ENCODE measurements at regions not wholly inside any gene's neighbourhood (a gene's known extent, or its start where the extent isn't known, plus 50 kb on each side); places are given as distances from the start of the nearest gene placed in this dataset.

GRCh38 chr7:53988376-53988775 lies 553.8 kb upstream of the VSTM2A start:
- DNase-seq = no peak

- DNase-seq = no peak
Observed at GRCh38 chr7:53993224-53993623, 549.0 kb upstream of the VSTM2A start.

- no peak for DNase-seq
Observed at GRCh38 chr7:53996876-53997275, 545.3 kb upstream of the VSTM2A start.

- no peak for DNase-seq
Observed at GRCh38 chr7:54014765-54015164, 527.4 kb upstream of the VSTM2A start.

- no peak for DNase-seq
Observed at GRCh38 chr7:54015251-54015650, 526.9 kb upstream of the VSTM2A start.

- no peak for DNase-seq
Observed at GRCh38 chr7:54037873-54038272, 504.3 kb upstream of the VSTM2A start.

- no peak for DNase-seq
Observed at GRCh38 chr7:54060643-54061042, 481.5 kb upstream of the VSTM2A start.

GRCh38 chr7:54066643-54067042 lies 475.5 kb upstream of the VSTM2A start:
- DNase-seq = no peak

GRCh38 chr7:54069843-54070242 lies 472.3 kb upstream of the VSTM2A start:
- DNase-seq = no peak

- no peak for DNase-seq
Observed at GRCh38 chr7:54072710-54073109, 469.5 kb upstream of the VSTM2A start.

- no peak for DNase-seq
Observed at GRCh38 chr7:54076616-54077015, 465.6 kb upstream of the VSTM2A start.

- DNase-seq = no peak
Observed at GRCh38 chr7:54080525-54080924, 461.6 kb upstream of the VSTM2A start.

- DNase-seq = no peak
Observed at GRCh38 chr7:54080971-54081370, 461.2 kb upstream of the VSTM2A start.

- no peak for DNase-seq
Observed at GRCh38 chr7:54084340-54084739, 457.8 kb upstream of the VSTM2A start.

GRCh38 chr7:54090652-54091213 lies 451.4 kb upstream of the VSTM2A start:
- no peak for DNase-seq

- no peak for DNase-seq
Observed at GRCh38 chr7:54091322-54091721, 450.9 kb upstream of the VSTM2A start.

GRCh38 chr7:54097886-54098285 lies 444.3 kb upstream of the VSTM2A start:
- DNase-seq = no peak

- no peak for DNase-seq
Observed at GRCh38 chr7:54109501-54109900, 432.7 kb upstream of the VSTM2A start.

GRCh38 chr7:54111814-54112511 lies 430.2 kb upstream of the VSTM2A start:
- no peak for DNase-seq

- DNase-seq = no peak
Observed at GRCh38 chr7:54112567-54112966, 429.6 kb upstream of the VSTM2A start.

- no peak for DNase-seq
Observed at GRCh38 chr7:54115028-54115763, 427.0 kb upstream of the VSTM2A start.

- no peak for DNase-seq
Observed at GRCh38 chr7:54116956-54117355, 425.2 kb upstream of the VSTM2A start.

GRCh38 chr7:54129035-54129434 lies 413.1 kb upstream of the VSTM2A start:
- no peak for DNase-seq

GRCh38 chr7:54141576-54141975 lies 400.6 kb upstream of the VSTM2A start:
- no peak for DNase-seq

All from NCI-H2171 (cell line).